OCI-LY1 (cell line): ENCODE measurements at regions not wholly inside any gene's neighbourhood (a gene's known extent, or its start where the extent isn't known, plus 50 kb on each side); places are given as distances from the start of the nearest gene placed in this dataset.

Source experiments
- H2AFZ ChIP-seq: fragments of 200-600 bp; sonication (generic), shearing (Covaris generic); 2 replicates; pipeline ENCODE4 v1.6.0; 2014; ENCODE audit warnings: antibody characterized with exemption, mild to moderate bottlenecking, low read length
- H3F3A ChIP-seq: fragments of 200-600 bp; sonication (generic), shearing (Covaris generic); 2 replicates; pipeline ENCODE4 v1.6.0; 2014; ENCODE audit warnings: mild to moderate bottlenecking, antibody characterized with exemption, low read length, moderate library complexity; ENCODE audit not compliant: insufficient read depth
- H3K27ac ChIP-seq: fragments of 200-600 bp; sonication (generic); 2 replicates; pipeline ENCODE4 v1.5.1; 2014; ENCODE audit warnings: low read length, mixed run types, mild to moderate bottlenecking, low read depth; ENCODE audit not compliant: poor library complexity, severe bottlenecking
- H3K27me3 ChIP-seq: fragments of 200-600 bp; sonication (generic); 2 replicates; pipeline ENCODE4 v1.6.0; 2014; ENCODE audit warnings: antibody characterized with exemption, mild to moderate bottlenecking, low read length, moderate library complexity; ENCODE audit not compliant: insufficient read depth
- H3K36me3 ChIP-seq: fragments of 200-600 bp; sonication (generic); 2 replicates; pipeline ENCODE4 v1.6.1; 2014; ENCODE audit warnings: mild to moderate bottlenecking, antibody characterized with exemption, low read length, moderate library complexity, mixed read lengths; ENCODE audit not compliant: insufficient read depth
- H3K4me1 ChIP-seq: fragments of 200-600 bp; sonication (generic); 2 replicates; pipeline ENCODE4 v1.5.1; 2014; ENCODE audit warnings: mild to moderate bottlenecking, low read length, moderate library complexity; ENCODE audit not compliant: insufficient read depth, severe bottlenecking
- H3K4me2 ChIP-seq: fragments of 200-600 bp; sonication (generic), shearing (Covaris generic); 2 replicates; pipeline ENCODE4 v1.6.1; 2014; ENCODE audit warnings: low read length
- H3K4me3 ChIP-seq: fragments of 200-600 bp; sonication (generic); 2 replicates; pipeline ENCODE4 v1.5.1; 2014; ENCODE audit warnings: low read length, low read depth, mild to moderate bottlenecking, mixed read lengths; ENCODE audit not compliant: poor library complexity, severe bottlenecking
- H3K79me2 ChIP-seq: fragments of 200-600 bp; shearing (Covaris generic); 2 replicates; pipeline ENCODE4 v1.6.1; 2016; ENCODE audit warnings: mixed run types, low read length, mixed read lengths; ENCODE audit not compliant: insufficient read depth
- H3K9ac ChIP-seq: fragments of 200-600 bp; sonication (generic), shearing (Covaris generic); 2 replicates; pipeline ENCODE4 v1.6.1; 2014; ENCODE audit warnings: mild to moderate bottlenecking, low read length, mixed read lengths
- H3K9me2 ChIP-seq: fragments of 200-600 bp; sonication (generic), shearing (Covaris generic); 2 replicates; pipeline ENCODE4 v1.6.1; 2014; ENCODE audit warnings: low read depth, mild to moderate bottlenecking, low read length, mixed read lengths
- H3K9me3 ChIP-seq: fragments of 200-600 bp; shearing (Covaris generic); 2 replicates; pipeline ENCODE4 v1.6.1; 2014; ENCODE audit warnings: low read length, mixed read lengths
- H4K20me1 ChIP-seq: fragments of 200-600 bp; sonication (generic), shearing (Covaris generic); 2 replicates; pipeline ENCODE4 v1.6.0; 2016; ENCODE audit warnings: mild to moderate bottlenecking, low read length; ENCODE audit not compliant: insufficient read depth
- CTCF ChIP-seq: fragments of 200-600 bp; sonication (generic), shearing (Covaris generic); IDR thresholded peaks from 2 replicates; pipeline ENCODE4 v1.5.1; 2017; ENCODE audit warnings: mild to moderate bottlenecking, antibody characterized with exemption, low read length, moderate library complexity, mixed read lengths
- EZH2 ChIP-seq: fragments of 200-600 bp; sonication (generic), shearing (Covaris generic); IDR thresholded peaks from 2 replicates; pipeline ENCODE4 v1.8.0; 2017; ENCODE audit warnings: borderline replicate concordance, mixed run types, mild to moderate bottlenecking, antibody characterized with exemption, low read length, moderate library complexity, mixed read lengths

DNA sequence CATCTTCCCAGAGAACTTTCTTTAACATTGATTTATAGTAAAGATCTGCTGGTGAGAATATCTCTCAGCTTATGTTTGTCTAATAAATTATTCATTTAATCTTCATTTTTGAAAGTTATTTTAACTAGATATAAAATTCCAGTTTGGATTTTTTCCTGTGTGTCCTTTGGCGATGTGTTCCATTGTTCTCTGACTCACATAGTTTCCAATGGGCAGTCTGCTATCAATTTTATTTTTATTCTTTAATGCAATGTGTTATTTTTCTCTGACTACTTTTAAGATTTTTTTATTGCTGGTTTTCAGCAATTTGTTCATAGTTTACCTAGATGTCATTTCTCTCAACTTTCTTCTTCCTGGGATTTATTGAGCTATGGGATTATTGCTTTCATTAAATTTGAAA, 325.2 kb upstream of the POGK start:
- no peak overlapping the region for H3K9ac ChIP-seq
- TF ChIP-seq CTCF (no peak), EZH2 (no peak)
- no peaks in the 10 kb centered on the region for H3K36me3 ChIP-seq
- no peak overlapping the region for H3K4me2 ChIP-seq
- no peak overlapping the region for H2AFZ ChIP-seq
- H3K4me3 ChIP-seq = no peak overlapping the region
- no peaks in the 10 kb centered on the region for H3F3A ChIP-seq
- no peaks in the 10 kb centered on the region for H3K4me1 ChIP-seq
- no peaks in the 10 kb centered on the region for H3K9me3 ChIP-seq
- no peaks in the 10 kb centered on the region for H4K20me1 ChIP-seq
- no peak overlapping the region for H3K27ac ChIP-seq
- H3K79me2 ChIP-seq = no peaks in the 10 kb centered on the region
- H3K9me2 ChIP-seq = no peaks in the 10 kb centered on the region
- H3K27me3 ChIP-seq = no peaks in the 10 kb centered on the region

GRCh38 chr1:166527752-166528151, 311.5 kb upstream of the POGK start:
- no peaks in the 10 kb centered on the region for H3K4me1 ChIP-seq
- TF ChIP-seq CTCF (no peak), EZH2 (no peak)
- no peaks in the 10 kb centered on the region for H3K36me3 ChIP-seq
- H4K20me1 ChIP-seq = no peaks in the 10 kb centered on the region
- H3K9me3 ChIP-seq = no peaks in the 10 kb centered on the region
- no peaks in the 10 kb centered on the region for H3K79me2 ChIP-seq
- no peak overlapping the region for H3K27ac ChIP-seq
- no peak overlapping the region for H3K9ac ChIP-seq
- H3K4me2 ChIP-seq = no peak overlapping the region
- no peak overlapping the region for H2AFZ ChIP-seq
- no peaks in the 10 kb centered on the region for H3K9me2 ChIP-seq
- H3K27me3 ChIP-seq = no peaks in the 10 kb centered on the region
- H3K4me3 ChIP-seq = no peak overlapping the region
- H3F3A ChIP-seq = no peaks in the 10 kb centered on the region

DNA sequence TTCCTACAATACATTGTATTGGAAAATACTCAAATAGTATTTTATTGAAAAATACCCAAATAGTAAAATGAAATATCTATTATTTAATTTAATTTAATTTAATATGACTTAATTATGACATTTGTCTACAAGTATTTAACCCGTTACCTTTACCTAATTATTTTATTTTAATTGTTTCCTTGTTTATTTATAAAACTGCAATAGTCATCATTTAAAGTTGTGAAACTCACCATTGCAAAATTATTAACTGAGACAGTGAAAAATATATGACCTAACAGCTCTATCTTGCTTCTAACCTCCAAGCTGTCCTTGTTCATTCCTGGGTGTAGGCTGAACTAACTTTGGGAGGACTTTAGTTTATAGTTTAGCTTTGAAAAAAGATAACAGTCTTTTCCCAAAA, 300.6 kb upstream of the POGK start:
- H2AFZ ChIP-seq = no peak overlapping the region
- H4K20me1 ChIP-seq = no peaks in the 10 kb centered on the region
- no peaks in the 10 kb centered on the region for H3K27me3 ChIP-seq

More for the DNA sequence above, 300.6 kb upstream of the POGK start:
- Histone ChIP-seq H3K27ac (no peak overlapping the region), H3K79me2 (no peaks in the 10 kb centered on the region), H3K9ac (no peak overlapping the region), H3K4me1 (no peaks in the 10 kb centered on the region), H3K4me2 (no peak overlapping the region), H3F3A (no peaks in the 10 kb centered on the region), H3K9me2 (no peaks in the 10 kb centered on the region), H3K9me3 (0 out of 2 replicates have a peak, but pooled peaks cover 4% of the 10 kb centered on the region), H3K4me3 (no peak overlapping the region), H3K36me3 (no peaks in the 10 kb centered on the region)
- no peak for TF ChIP-seq EZH2
- TF ChIP-seq CTCF = no peak
